ENCODE measurements at regions not wholly inside any gene's neighbourhood (a gene's known extent, or its start where the extent isn't known, plus 50 kb on each side); places are given as distances from the start of the nearest gene placed in this dataset.
"Not testable (repeated sequence)": the region's sequence is repeated elsewhere in the genome, so short reads cannot be mapped to it uniquely, and the experiment has no call there.

GRCh38 chr13:73520566-73521289 is 461.9 kb downstream of the KLF5 start:
- intact Hi-C loops (cut with micrococcal nuclease; ENCODE audit: unreplicated experiment) = no loop called here
- Histone ChIP-seq H3K36me3 (ENCODE audit: control insufficient read depth, insufficient read depth, low read length) (no peaks in the 10 kb centered on the region), H3K4me3 (ENCODE audit: low read depth, low read length) (no peak overlapping the region), H3K4me1 (no peaks in the 10 kb centered on the region), H3K27me3 (replicated peaks; ENCODE audit: control insufficient read depth, insufficient read depth, low read length) (no peaks in the 10 kb centered on the region), H3K9me3 (no peaks in the 10 kb centered on the region)
- Mint-ChIP-seq H3K9me3 (ENCODE audit: unreplicated experiment) (no peaks in the 10 kb centered on the region), H3K36me3 (ENCODE audit: insufficient read depth, unreplicated experiment) (no peaks in the 10 kb centered on the region), H3K4me1 (ENCODE audit: low read depth, unreplicated experiment) (no peaks in the 10 kb centered on the region), H3K4me3 (ENCODE audit: unreplicated experiment) (no peak overlapping the region), H3K27me3 (ENCODE audit: insufficient read depth, unreplicated experiment) (no peaks in the 10 kb centered on the region), H3K27ac (ENCODE audit: unreplicated experiment) (no peak overlapping the region)
- no TSS peak for BruUV-seq (replicated peaks)
- no peak for TF ChIP-seq CTCF (IDR thresholded peaks at IDR 0.05; ENCODE audit: insufficient read depth in 1 of 2, low read depth in 1 of 2, low read length in 1 of 2, severe bottlenecking in 1 of 2, unreplicated experiment in 1 of 2)
- POLR2A ChIA-PET = no interaction called here
- DNase-seq = no peak
- CTCF ChIA-PET = no interaction called here

GRCh38 chr13:73520135-73520534 is 461.3 kb downstream of the KLF5 start:
- H3K27me3 ChIP-seq (replicated peaks; ENCODE audit: control insufficient read depth, insufficient read depth, low read length); H3K27ac Mint-ChIP-seq (ENCODE audit: unreplicated experiment); BruUV-seq (replicated peaks); H3K36me3 ChIP-seq (ENCODE audit: control insufficient read depth, insufficient read depth, low read length); H3K4me1 Mint-ChIP-seq (ENCODE audit: low read depth, unreplicated experiment); DNase-seq; POLR2A ChIA-PET; H3K4me1 ChIP-seq; CTCF ChIA-PET; H3K4me3 ChIP-seq (ENCODE audit: low read depth, low read length); intact Hi-C loops (cut with micrococcal nuclease; ENCODE audit: unreplicated experiment); H3K4me3 Mint-ChIP-seq (ENCODE audit: unreplicated experiment); H3K9me3 Mint-ChIP-seq (ENCODE audit: unreplicated experiment); H3K27me3 Mint-ChIP-seq (ENCODE audit: insufficient read depth, unreplicated experiment); H3K36me3 Mint-ChIP-seq (ENCODE audit: insufficient read depth, unreplicated experiment); H3K9me3 ChIP-seq: not testable (repeated sequence)

- no TSS peak for BruUV-seq (replicated peaks)
- Mint-ChIP-seq H3K4me3 (ENCODE audit: unreplicated experiment) (no peak overlapping the region), H3K4me1 (ENCODE audit: low read depth, unreplicated experiment) (no peaks in the 10 kb centered on the region), H3K27me3 (ENCODE audit: insufficient read depth, unreplicated experiment) (no peaks in the 10 kb centered on the region), H3K9me3 (ENCODE audit: unreplicated experiment) (no peaks in the 10 kb centered on the region), H3K27ac (ENCODE audit: unreplicated experiment) (no peak overlapping the region), H3K36me3 (ENCODE audit: insufficient read depth, unreplicated experiment) (no peaks in the 10 kb centered on the region)
- intact Hi-C loops (cut with micrococcal nuclease; ENCODE audit: unreplicated experiment) = no loop called here
- no peak for TF ChIP-seq CTCF (IDR thresholded peaks at IDR 0.05; ENCODE audit: insufficient read depth in 1 of 2, low read depth in 1 of 2, low read length in 1 of 2, severe bottlenecking in 1 of 2, unreplicated experiment in 1 of 2)
- Histone ChIP-seq H3K36me3 (ENCODE audit: control insufficient read depth, insufficient read depth, low read length) (no peaks in the 10 kb centered on the region), H3K4me1 (no peaks in the 10 kb centered on the region), H3K27me3 (replicated peaks; ENCODE audit: control insufficient read depth, insufficient read depth, low read length) (no peaks in the 10 kb centered on the region), H3K4me3 (ENCODE audit: low read depth, low read length) (no peak overlapping the region), H3K9me3 (no peaks in the 10 kb centered on the region)
- CTCF ChIA-PET = no interaction called here
- POLR2A ChIA-PET = no interaction called here
- DNase-seq = no peak
Observed at GRCh38 chr13:73519396-73520116, 460.8 kb downstream of the KLF5 start.

Measured in Caco-2 (cell line).